Inflammatory macrophage treated with lipopolysaccharide for 1 hour (primary cell): ENCODE measurements at regions not wholly inside any gene's neighbourhood (a gene's known extent, or its start where the extent isn't known, plus 50 kb on each side); places are given as distances from the start of the nearest gene placed in this dataset.

Experiments
- DNase-seq, 2 donors: peaks; one replicate each; pipeline ENCODE4 v3.0.0-alpha.2; 2020 to 2022

GRCh38 chr1:195328102-195328501, 1280.1 kb downstream of the KCNT2 start:
- DNase-seq = no peak

- DNase-seq = no peak
Observed at GRCh38 chr1:195327361-195327760, 1280.9 kb downstream of the KCNT2 start.

DNA sequence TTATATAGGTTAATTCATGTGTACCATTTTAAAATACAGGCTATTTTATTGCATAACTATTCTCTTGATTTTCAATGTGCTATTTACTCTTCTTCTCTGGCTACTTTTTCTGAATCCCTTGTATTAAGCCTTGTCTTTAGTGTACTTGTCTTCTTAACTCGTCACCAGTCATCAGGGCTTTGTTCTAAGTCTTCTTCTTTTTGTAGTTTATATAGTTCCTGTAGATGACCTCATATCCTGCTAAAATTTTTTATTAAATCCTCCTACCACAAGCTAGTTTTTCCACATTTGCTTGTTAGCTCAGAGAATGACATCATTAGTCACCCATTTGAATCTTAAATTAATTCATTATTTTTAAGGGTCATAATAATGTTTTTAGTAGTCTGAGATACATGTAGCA, 1281.9 kb downstream of the KCNT2 start:
- DNase-seq = no peak

DNA sequence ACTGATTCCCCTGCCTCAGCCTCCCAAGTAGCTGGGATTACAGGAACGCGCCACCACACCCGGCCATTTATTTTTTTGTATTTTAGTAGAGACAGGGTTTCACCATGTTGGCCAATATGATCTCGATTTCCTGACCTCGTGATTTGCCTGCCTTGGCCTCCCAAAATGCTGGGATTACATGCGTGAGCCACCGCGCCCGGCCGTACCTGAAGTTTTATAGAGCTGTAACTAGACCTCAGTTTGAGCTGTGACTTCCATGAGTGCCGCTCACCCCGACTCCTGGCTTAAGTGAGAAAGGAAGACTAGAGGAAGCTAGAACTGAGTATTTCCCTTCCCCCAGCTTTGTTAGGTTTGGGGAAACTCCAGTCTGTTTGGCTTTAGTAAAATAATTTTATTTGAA, 1283.1 kb downstream of the KCNT2 start:
- no peak for DNase-seq

DNA sequence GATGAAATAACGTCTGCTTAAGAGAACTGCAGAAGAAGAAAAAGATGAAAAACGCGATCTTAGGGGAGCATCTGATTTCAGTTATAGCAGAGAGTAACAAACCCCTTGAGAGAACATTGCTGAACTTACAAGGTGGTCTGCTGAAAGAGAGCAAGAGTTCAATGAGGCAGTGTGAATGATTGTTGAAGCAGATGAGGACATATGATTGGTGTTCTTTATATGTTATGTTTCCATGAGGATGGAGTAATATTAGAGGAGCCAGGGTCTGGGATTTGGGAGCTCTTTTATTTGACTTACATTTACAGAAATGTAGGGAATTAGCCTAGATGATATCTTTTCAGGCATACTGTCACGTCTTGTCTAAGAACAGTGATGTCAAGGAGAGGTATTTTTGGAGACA, 1302.0 kb downstream of the KCNT2 start:
- DNase-seq = no peak

DNA sequence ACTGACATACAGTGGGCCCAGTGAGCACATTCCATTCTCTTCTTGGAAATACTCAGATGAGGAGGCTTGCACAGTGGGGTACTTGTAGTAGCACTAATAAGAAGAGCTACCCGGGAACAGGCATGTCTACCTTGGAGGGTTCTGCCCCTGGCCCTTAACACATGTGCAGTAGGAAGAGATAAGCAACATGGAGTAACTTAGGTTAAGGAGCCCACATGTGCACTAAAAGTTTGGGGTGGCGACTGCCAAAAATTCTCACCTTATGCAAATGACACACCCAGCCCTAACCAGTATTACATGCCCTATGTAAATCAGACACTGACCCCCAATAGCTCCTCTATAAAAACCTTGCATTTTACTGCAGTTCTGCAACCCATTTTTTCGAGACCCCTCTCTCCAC, 1313.3 kb downstream of the KCNT2 start:
- DNase-seq = no peak

GRCh38 chr1:195278644-195279043, 1329.6 kb downstream of the KCNT2 start:
- DNase-seq = no peak

DNA sequence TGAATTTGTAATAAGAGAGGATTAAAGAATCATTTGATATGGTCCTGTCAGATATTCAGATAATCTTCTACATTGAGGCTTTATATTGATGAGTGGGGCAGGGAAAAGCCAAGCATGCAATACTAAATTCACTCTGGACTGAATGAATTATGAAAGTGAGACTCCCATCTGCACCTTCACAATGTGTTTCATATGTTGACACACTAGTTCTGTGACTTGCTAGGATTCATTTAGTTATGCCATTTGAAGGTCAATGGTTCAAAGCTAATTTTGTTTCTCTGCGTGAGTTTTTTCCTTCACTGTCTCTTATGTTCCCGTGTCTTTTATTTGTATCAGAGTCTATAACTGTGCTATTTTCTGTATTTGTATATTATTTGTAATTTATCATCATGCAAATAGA, 1332.5 kb downstream of the KCNT2 start:
- no peak for DNase-seq

GRCh38 chr1:195251900-195252299, 1356.3 kb downstream of the KCNT2 start:
- no peak for DNase-seq

DNA sequence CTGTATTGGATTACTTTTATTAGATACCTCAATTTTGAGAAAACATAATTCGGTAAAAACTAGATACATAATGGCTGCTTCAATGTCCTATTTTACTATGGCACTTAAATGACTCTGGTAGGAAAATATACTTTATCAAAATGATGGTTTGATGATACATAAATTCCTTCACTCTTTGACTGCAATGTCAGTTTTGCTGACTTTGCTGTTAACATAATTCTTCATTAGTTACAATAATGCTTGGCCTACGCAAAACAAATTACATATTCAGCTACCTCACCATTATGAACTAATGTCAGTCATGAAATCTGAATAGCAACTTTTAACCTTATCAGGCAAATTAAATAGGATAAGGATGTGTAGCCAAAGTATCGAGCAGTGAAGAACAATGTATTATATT, 1364.7 kb downstream of the KCNT2 start:
- DNase-seq = no peak

GRCh38 chr1:195241066-195241465, 1367.2 kb downstream of the KCNT2 start:
- no peak for DNase-seq

GRCh38 chr1:195238313-195238712, 1369.9 kb downstream of the KCNT2 start:
- no peak for DNase-seq

- DNase-seq = no peak
Observed at GRCh38 chr1:195236991-195237889, 1371.0 kb downstream of the KCNT2 start.

DNA sequence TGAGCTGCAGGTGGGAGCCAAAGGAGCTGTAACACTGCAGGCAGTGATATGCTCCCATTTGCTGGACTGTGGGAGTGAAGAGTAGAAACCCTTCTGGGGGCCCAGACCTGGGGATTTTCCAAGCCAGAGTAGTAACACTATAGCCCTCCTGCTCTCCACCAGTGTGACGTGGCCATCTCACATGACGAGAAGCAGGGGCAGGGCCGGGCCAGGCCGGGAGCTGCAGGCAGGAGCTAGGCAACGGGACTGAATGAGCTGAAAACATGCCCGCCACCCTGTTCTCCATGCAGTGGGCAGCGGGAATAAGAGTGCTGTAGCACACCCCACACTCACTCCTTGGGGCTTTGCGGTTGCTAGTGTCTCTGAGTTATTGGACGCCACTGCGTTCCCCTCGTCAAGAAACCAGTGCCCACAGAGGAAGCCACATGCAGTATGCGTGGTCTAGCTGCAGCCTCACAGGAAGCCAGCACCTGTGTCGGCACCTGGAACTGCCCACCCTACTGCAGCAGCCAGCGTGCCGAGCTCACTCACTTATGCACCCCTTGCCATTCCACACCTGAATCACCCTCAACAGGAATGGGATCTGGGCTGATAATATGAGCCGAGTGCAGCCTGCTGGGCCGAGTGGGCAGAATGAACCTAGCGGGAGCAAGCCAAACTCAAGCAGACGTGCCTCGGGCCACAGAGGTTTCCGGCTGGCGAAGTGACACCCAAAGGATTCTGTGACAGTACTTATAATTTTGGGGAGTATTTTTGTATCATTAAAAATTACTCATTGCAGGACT, 1389.6 kb downstream of the KCNT2 start:
- no peak for DNase-seq

DNA sequence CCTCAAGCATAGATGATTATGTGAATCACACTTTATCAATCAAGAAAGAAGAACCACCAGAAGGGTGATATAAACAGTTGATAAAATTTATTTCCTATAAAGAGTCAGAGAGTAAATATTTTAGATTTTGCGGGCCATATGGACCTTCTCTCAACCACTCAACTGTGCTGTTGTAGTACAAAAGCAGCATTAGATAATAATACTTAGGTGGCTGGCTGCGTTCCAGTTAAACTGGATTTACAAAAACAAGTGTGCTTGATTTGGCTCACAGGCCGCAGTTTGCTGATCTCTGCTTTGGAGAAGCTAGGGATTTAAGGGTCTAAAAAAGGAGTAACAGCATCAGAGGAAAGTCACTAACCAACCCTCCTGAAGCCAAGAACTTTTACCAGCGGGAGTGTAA, 1406.0 kb downstream of the KCNT2 start:
- DNase-seq = no peak

DNA sequence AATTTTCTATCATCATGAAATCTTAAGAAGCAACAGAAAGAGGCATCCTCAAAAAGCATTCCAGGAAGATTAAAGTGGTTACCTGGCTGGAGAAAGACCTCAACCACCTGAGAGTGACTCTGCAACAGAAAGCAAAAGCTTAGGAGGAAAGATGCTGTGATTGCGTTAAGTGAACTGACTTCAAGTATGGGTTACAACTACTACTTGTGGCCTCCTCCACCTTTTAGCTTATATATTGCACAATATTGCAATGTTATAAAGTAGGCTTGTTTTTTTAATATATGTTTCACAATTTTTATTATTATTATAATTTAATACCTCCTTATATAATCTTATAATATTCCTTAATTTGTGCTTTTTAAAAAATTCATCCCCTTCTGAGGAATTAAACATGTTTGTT, 1407.5 kb downstream of the KCNT2 start:
- DNase-seq = no peak

GRCh38 chr1:195197116-195197515, 1411.1 kb downstream of the KCNT2 start:
- no peak for DNase-seq

GRCh38 chr1:195195423-195196057, 1412.7 kb downstream of the KCNT2 start:
- DNase-seq = no peak

GRCh38 chr1:195193134-195193533, 1415.1 kb downstream of the KCNT2 start:
- no peak for DNase-seq

DNA sequence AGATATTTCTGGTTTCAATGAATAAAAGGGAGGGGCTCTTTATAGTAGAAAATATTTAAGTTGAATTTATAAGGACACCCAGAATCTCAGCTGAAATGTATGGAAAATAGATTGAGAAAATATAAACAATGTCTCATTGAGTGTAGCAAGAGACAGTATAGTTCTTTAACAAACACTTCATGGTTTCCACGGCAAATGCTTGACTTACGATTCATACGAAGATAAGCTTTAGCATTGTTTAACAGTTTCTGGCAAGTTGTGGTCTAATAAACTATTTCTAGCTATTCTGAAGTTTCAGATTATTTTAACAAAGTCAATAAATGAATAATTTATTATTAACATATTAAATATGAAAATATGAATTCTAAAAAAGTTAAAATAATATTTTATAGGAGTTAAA, 1419.4 kb downstream of the KCNT2 start:
- no peak for DNase-seq

DNA sequence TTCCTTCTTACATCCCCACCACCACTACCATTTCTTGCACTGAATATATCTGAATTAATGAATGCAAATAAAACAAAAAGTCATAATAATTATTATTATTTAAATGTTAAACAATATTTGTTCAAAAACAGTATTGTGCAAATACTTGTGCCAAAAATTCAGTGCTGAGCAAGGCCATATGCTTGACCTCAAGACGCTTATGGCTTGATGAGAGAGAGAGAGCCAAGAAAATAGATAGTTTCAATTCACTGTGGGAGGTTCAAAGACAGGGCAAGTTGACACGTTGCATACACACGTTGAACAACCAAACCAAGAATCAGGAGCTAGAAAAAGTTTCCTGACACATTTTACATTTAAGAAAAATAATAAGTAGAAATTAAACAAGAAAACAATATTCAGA, 1421.7 kb downstream of the KCNT2 start:
- no peak for DNase-seq

GRCh38 chr1:195185736-195186135, 1422.5 kb downstream of the KCNT2 start:
- DNase-seq = no peak

DNA sequence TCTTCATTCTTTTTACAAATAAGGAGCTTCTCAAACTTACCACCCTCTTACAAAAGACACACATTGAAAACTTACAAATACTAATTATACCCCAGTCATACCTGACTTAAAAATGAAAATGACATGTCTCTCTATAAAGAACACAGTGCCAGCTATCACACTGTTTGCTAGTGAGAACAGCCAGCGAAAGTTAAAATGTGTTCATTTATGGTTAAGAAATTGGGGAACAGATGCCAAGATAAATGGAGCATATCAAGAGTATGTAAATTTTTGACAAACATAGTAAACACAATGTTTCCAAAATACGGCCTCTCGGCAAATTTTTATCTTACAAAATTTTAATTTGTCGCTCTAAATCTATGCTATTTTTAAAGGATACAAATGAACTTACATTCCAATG, 1422.9 kb downstream of the KCNT2 start:
- DNase-seq = no peak

DNA sequence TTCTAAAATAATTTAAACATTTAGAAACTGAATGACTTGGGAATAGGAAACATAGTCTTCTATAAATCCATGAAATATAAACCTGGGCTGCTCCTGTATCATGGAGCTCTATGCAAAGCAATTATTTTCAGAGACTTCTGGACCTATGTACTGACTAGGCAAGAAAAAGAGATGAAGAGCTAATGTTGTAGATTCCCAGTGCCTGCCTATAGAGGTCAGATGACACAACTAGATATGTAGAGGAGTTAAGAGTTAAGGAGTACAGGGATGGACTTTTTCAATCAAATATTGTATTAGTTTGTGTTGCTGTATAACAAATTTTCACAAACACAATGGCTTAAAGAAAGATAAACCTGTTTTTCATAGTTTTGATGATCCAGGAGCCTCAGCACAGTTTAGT, 1434.5 kb downstream of the KCNT2 start:
- DNase-seq = no peak
